Hematopoietic multipotent progenitor cell treated with erythropoietin and hydrocortisone succinate and interleukin-3 and kit ligand, for 17 days (in vitro differentiated cells): ENCODE measurements at regions not wholly inside any gene's neighbourhood (a gene's known extent, or its start where the extent isn't known, plus 50 kb on each side); places are given as distances from the start of the nearest gene placed in this dataset.
"Not testable (repeated sequence)": the region's sequence is repeated elsewhere in the genome, so short reads cannot be mapped to it uniquely, and the experiment has no call there.

Experiments used
- DNase-seq: peaks from one replicate; pipeline ENCODE4 v3.0.0-alpha.2; 2015; ENCODE audit warnings: low spot score

DNA sequence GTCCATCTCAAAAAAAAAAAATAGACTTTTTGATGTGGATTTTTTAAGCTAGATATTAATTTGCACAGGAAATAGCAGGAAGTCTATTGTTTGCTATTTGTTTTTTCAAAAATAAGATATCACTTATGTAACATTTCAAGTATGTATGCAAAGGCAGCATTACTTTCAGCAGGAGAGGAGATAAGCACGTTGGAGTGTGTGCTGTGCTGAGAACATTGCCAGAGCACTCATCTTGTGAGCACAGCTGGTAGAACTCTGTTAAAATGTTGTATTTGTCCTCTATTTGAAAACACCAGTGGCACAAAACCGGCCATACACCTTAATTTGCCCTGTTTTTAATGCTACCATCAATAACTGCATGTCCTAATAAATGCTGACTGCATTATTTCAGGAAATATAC lies 1061.9 kb upstream of the CDH18 start:
- DNase-seq, result no peak

DNA sequence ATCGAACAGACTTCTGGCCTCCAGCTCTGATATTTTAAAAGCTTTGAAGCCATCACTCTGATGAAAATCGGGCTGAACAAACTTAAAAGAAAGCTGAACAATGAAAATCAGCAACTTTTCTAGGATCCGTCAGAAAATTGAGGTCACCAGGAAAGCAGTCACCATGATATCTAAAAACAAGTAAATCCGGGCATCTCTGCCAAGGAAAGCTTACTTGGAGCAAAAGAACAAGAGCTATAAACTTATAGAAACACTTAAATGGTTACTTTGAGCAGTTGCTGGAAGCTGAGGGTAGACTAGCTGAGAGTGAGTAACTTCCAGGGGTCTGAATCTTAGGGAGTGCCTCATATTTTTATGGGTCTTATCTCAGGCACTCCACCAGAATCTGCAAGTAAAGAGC lies 1043.0 kb upstream of the CDH18 start:
- DNase-seq, result no peak

DNA sequence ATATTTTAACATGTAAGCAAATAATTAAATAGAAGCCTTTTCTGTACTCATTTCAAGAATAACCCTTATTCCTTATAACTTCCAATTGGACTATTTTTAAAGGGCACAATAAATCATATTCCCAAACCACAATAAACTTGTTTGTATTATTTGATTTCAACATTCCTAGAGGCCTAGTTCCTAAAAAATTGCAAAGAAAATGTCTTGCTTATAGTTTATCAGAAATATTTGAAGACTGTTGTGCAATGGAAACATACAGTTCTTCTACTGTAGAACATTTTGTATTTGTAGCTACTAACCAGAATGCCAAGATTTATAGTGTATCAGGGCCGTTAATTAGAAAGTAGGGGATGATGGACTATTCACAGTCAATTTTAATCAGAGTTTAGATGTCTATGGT lies 1037.0 kb upstream of the CDH18 start:
- DNase-seq, result no peak

DNA sequence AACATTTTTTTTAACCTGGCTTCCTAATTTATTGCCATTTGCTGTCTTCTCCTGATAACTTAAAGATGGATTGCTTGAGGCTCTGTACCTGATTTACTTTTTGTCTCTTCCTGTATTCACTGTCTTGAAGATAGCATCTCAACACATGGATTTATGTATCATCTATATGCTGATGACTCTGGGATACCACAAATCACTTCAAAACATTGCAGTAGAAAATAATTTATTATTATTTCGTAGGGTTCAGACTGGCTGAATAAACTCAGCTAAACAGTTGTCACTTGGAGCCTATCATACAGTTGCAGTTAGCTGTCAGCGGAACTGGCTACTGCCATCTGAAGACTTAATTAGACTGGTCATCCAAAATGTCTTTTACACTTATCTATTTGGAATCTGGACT lies 1025.2 kb upstream of the CDH18 start:
- no peak for DNase-seq

DNA sequence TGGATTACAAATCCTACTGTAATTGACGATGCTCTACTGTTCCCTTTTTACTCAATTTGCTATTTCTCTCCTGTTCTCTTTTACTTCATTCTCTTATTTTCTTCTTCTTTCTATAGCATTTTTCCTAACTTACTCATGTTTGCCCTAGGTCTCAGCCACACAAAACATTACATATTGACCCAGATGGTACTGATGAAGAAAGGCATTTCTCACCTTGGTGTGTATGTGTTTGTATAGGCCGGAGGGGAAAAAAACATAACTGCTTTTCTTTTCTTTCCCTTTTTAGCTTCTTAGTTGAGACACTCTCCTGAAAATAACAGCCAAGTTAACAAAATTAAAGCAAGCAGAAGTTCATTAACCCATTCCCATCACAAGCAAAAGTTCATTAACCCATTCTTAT lies 1019.8 kb upstream of the CDH18 start:
- DNase-seq, result no peak

DNA sequence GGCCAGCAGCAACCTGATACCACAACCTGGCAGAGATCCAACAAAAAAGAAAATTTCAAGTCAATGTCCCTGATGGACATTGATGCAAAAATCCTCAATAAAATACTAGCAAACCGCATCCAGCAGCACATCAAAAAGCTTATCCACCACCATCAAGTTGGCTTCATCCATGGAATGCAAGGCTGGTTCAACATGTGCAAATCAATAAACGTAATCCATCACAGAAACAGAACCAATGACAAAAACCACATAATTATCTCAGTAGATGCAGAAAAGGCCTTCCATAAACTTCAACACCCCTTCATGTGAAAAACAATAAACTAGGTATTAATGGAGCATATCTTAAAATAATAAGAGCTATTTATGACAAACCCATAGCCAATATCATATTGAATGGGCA lies 1000.9 kb upstream of the CDH18 start:
- DNase-seq, result not testable (repeated sequence)

DNA sequence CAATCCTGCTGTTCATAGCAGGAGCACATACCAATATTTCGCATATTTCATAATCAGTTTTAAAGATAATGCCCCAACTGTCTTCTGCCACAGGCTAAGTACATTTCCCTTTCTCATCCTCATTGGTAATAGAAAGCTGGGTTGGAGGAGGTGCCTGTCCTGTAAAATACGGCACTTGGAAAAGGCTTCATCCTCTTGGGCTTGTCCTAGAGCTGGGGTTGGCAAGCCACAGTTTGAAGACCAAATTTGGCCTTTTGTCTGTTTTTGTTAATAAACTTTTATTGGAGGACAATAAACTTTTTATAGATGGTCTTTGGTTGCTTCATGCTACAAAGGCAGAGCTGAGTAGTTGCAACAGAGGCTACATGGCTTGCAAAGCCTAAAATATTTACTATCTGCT lies 997.8 kb upstream of the CDH18 start:
- DNase-seq, result no peak

DNA sequence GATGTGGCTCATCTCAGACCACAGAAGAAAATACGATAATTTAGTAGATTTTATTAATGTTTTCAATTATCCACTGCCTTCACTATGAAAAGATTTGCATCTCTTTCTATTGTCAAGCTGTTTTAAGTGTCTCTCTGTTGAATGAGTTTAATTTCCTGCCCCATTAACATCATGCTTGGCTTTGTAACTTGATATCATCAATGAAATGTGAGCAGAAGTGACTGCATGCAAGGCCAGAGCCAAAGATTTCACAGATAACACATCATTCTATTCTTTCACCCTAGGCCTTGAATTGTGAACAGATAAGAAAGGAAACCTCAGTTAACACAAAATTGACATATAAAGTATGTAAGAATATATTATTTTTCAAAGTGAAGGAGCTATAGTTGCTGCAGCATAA lies 986.4 kb upstream of the CDH18 start:
- no peak for DNase-seq

DNA sequence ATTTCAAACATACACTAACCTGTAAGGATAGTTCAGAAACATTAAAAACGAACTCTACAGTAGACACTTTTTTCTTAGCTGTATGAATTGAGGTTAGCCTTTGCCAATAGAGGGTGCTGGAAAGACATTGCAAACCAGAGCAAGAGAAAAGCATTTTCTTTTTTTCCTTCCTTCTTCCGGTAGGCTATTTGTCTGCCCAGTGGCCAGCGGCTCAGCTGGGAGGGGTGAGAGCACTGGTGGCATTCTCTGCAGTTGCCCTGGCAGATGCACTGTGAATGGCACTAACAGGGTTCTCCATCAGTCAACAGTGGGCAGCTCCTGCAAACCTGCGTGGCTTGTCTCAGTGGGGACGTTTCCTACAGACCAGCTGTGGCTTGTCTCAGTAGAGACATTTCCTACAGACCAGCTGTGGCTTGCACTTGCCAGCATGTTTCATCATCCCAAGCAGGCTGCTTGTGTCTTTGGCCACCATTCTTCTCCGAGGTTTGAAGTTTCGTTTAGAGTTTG lies 984.5 kb upstream of the CDH18 start:
- DNase-seq, result no peak

DNA sequence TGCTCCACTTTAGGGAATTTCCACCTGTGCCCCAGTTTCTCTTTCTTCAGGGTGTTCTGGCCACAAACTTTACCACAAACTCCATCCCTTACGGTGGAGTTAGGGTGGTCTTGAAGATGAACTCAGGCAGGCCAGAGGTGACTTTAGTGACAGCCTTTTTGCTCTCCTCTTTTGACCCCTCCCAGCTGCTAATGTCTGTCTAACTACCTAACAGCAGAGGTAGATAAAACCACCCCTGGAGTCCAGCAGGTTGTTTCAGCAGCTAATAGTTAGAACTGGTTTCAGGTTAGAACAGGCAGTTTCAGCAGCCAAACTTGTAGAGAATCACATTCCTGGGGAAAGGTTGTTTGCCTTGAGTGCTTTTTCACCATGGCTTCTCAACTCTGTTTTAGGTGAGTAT lies 971.3 kb upstream of the CDH18 start:
- DNase-seq, result no peak

DNA sequence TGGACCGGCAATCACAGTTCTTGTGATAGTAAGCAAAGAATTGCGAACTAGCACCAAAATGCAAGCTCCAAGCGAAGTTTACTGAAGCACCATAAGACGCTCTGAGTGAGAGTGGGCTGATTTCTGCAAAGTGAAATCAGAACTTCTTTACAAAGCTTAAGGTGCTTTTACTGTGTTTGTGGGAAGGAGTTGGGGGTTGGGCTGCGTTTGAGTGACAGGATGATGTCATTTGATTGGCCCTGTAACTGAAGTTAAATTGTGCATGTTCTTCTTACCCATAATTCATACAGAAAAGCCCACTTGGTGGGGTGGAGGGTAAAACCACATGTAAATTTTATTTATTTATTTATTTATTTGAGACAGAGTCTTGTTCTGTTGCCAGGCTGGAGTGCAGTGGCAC lies 970.6 kb upstream of the CDH18 start:
- DNase-seq, result no peak

DNA sequence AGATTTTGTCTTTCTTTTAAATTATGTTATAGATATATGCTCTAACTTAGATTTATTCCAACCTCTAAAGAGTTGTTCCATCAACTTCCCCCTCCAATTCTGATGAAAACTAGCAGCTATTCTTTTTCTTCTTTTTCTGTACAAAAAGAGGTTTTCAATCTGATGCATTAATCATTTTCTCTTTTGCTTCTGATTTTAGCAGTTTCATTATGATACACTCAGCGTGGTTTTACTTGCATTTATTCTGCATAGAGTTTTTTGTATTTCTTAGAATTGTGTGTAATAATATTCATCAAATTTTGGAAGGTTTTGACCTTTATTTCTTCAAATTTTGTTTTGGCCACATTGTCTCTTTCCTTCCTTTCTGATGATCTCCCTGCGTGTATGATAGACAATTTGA lies 968.1 kb upstream of the CDH18 start:
- DNase-seq, result no peak

DNA sequence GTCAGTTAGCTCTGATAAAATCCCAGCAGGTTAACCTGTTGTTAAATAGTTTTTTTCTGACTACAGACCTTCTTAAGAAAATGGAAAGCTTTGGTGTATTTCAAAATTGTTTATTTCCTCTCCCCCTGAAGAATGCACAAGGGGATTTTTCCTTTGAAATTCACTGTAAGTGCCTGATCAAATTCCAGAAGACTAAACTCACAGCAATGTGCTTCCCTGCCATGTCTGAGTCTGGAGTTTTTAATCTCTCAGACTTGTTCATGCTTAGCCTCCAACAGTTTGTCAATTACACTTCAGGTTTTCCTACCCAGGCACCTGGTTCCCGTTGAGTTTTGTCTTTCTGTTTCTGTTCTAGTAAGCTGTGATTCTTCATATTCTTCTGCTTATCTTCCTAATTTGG lies 961.6 kb upstream of the CDH18 start:
- no peak for DNase-seq

DNA sequence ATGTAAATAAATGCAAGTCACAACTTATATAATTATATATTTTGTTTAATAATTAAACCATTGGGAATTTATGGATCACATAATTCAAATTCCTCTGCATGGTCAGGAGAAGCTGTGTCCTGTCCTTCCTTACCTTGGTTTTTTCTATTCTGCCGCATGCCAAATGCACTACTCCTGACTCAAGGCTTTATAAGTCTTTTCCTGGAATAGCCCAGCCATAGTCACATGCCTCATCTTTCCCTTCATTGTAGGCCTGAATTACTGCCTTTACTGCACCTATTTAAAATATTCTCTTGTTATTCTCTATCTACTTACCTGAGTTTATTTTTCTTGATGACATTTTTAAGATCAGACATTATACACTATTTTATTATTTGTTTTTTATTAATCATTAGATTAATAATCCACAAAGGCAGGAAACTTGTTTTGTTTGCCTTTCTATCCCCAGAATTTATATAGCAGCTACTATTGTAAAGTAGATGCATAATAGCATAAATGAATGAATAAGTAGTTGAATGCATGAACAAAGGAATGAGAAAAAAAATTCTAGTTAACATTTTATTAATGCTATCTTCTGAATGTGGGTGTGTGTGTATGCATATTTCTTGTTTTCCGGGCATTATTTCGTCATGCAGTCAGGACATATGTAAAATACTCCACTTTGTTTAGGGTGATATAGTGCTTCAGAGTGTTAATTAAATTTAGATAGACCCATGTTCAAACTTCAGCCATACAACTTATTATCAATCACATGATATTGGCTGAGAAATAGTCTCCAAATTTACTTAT lies 955.4 kb upstream of the CDH18 start:
- not testable (repeated sequence) for DNase-seq

DNA sequence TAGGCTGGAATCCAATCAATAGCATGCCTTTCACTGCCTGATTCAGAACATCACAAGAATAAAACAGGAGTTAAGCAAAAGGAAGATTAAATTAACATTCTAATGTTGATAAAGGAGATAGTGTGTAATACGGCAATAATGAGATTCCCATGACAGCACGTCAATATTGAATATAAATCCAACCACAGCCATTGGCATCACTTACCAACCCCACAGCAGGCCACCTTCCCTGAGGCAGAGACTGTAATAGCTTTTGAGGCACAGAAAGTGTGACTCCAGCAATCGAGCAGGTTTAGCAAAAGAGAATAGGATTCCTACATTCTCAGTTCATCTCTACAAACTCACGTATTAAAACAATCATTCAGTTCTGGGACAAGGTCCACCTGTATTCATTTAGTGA lies 954.6 kb upstream of the CDH18 start:
- not testable (repeated sequence) for DNase-seq

DNA sequence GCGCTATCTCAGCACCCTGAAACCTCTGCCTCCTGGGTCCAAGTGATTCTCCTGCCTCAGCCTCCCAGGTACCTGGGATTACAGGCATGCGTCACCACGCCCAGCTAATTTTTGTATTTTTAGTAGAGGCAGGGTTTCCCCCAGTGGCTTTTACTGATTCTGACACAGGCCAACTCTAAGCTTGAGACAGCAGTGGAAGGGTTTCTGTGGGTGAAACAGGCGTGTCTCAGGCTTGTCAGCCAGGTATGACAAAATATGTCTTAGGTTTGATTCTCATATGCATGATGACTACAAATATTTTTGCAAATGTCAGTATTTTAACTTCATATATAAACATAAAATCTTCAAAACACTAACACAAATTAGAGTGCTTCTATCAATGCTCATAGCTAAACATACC lies 952.8 kb upstream of the CDH18 start:
- DNase-seq, result not testable (repeated sequence)

DNA sequence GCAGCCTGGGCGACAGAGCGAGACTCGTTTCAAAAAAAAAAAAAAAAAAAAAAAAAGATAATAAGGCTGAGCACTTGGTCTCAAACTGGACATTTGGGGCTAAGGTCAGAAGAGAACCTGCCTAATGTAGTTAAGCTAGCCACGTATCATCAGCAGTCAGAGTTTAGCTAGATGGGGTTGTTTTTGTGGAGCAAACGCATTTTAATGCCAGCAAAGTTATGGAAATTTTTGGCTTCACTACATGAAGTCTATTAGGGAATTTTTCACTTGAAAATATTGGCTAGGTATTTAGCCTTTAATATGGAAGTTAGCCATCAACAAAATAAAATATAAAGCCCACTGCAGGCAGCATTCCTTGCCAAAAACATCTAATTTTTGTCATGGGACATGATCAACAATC lies 902.9 kb upstream of the CDH18 start:
- DNase-seq, result not testable (repeated sequence)

DNA sequence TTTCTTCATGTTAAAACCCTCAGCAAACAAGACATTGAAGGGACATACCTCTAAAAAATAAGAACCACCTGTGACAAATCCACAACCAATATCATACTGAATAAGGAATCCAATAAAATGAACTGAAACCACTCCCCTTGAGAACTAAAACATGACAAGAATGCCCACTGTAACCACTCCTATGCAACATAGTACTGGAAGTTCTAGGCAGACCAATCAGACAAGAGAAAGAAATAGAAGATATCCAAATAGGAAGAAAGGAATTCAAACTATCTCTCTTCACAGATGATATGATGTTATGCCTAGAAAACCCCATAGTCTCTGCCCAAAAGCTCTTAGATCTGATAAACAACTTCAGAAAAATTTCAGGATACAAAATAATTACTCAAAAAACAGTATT lies 887.7 kb upstream of the CDH18 start:
- DNase-seq, result not testable (repeated sequence)

DNA sequence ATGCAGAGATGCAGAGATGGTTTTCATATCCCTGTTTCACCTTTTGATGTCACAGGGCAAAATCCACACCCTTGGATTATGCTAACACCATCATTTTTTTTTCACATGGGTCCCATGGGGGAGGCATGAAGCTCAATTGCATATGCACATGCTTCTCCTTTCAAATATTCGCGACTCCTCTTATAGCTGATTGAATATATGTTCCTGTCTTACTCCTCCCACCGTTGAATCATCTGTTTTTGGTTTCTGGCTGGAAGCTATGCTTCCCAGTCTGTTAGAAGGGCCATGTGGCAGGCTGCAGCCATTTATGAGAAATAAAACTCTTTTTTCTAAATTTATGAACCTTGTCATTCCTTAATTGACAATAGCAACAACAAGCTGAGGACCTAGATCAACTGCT lies 877.9 kb upstream of the CDH18 start:
- not testable (repeated sequence) for DNase-seq

DNA sequence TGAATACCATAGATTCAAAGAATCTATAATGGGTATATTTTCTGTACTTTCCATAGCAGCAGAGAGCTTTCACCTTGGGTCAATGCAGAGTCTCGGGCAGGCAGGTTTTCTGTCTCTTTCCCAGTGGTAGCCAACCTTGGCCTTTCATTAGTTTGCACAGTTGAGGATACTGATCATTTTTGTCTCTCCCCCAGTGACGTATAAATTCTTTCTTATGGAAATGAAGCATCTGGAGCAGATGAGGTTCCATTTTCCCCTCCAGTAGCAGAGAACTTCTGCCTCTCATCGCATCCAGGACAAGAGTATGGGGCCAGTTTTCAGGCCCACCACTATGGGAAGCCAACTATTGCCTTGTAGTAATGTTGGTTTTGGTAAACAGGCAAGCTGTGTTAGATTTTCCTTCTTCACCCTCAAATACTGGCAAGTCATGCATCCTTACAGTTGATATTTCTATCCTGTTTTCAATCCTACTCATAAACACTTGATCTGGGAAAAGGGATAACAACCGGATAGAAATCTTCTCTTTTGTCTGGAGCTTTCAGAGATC lies 845.2 kb upstream of the CDH18 start:
- DNase-seq, result no peak

DNA sequence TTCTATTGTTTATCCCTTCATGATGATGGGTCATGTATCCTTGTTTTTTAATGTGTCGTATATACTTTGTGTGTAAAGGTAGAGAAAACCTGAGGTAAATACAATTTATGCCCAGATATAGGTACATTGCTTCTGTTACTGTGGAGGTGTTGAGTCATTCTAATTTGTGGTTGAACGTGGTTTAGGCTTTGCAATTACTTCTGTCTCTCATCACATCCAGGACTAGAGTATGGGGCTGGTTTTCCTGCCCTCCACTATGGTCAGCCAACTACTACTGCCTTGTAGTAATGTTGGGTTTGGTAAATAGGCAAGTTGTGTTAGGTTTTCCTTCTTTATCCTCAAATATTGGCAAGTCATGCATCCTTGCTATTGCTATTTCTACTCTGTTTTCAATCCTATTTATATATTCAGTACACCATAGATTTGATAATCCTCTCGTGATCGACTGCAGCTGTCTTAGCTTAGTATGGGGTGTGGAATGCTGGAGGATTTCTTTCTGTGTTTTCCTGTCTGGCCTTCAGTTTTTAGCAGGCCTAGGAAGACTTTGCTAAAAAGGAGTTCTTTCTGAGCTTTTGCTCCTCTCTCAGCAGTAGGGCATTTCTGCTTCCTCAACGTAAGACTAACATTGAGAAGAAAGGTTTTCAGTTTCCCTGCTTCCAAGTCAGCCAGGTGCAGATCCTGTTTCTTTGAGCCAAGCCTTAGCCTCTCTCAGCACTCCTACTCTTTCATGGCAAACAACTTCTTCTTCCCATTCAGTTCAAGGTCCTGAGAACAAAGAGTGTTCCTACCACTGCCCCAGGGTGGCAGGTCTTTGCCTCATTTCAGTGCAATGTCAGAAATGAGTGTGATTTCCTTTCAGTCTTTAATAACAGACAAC lies 844.4 kb upstream of the CDH18 start:
- no peak for DNase-seq

DNA sequence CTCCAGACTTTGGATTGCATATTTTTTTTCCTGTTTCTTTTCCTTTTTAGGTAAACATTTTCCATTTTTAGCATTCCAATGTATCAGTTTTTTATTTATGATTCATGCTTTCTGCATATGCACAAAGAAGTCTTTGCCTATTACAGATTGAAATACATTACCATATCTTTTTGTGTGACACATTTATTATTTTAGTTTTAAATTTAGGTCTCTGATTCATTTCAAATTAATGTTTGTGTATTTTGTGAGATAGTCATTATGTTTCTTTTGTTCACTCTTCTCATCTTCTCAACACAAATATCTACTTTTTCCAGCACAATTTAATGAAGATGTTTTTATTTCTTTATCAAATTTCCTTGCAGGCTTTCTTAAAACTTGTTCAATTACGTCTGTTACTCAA lies 838.0 kb upstream of the CDH18 start:
- DNase-seq, result not testable (repeated sequence)

DNA sequence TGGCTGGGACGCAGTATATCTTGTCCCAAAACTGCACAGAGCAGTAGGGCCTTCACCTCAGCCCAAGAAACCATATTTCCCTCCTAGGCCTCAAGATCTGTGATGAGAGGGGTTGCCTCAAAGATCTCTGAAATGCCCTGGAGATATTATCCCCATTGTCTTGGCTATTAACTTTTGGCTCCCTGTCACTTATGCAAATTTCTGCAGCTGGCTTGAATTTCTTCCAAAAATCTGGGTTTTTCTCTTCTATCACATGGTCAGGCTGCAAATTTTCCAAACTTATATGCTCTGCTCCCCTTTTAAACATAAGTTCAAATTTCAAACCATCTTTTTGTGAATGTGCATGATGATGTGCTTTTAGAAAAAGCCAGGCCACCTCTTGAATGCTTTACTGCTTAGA lies 809.2 kb upstream of the CDH18 start:
- not testable (repeated sequence) for DNase-seq
